HuH-7 (cell line): ENCODE measurements at regions not wholly inside any gene's neighbourhood (a gene's known extent, or its start where the extent isn't known, plus 50 kb on each side); places are given as distances from the start of the nearest gene placed in this dataset.
"Not testable (repeated sequence)": the region's sequence is repeated elsewhere in the genome, so short reads cannot be mapped to it uniquely, and the experiment has no call there.

Experiments
- DNase-seq: peaks from one replicate; pipeline ENCODE4 v3.0.0; 2011; ENCODE audit warnings: low spot score

GRCh38 chr19:13712767-13713201 lies 51.5 kb upstream of the MRI1 start:
- DNase-seq: no peak

- DNase-seq: no peak
Observed at GRCh38 chr19:13707915-13708314, 56.4 kb upstream of the MRI1 start.

GRCh38 chr19:13705928-13706447 lies 58.3 kb upstream of the MRI1 start:
- no peak for DNase-seq

- DNase-seq: no peak
Observed at GRCh38 chr19:13705201-13705600, 59.1 kb upstream of the MRI1 start.

- no peak for DNase-seq
Observed at GRCh38 chr19:13701624-13702023, 62.7 kb upstream of the MRI1 start.

- no peak for DNase-seq
Observed at GRCh38 chr19:13700621-13701020, 63.7 kb upstream of the MRI1 start.

- DNase-seq: no peak
Observed at GRCh38 chr19:13699786-13700185, 64.5 kb upstream of the MRI1 start.

- DNase-seq: no peak
Observed at GRCh38 chr19:13696839-13697238, 67.5 kb upstream of the MRI1 start.

DNA sequence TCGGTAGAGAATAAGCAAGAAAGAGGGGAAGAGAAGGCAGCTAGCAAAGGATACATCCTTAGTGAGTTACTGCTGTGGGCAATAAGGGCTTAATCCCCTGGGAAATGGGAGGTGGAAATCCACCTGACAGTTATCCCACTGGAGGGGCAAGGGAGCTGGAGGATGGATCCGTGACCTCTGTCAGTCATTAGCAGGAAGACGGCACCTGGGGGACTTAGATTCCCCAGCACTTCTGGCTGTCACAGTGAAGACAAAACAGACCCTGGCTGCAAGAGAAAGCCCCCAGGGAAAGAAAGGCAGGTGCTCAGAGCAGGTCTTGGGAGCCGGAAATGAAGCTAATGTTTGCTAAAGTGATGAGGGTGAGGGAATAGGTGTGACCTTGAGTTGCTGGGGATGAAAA lies 70.4 kb upstream of the MRI1 start:
- no peak for DNase-seq

DNA sequence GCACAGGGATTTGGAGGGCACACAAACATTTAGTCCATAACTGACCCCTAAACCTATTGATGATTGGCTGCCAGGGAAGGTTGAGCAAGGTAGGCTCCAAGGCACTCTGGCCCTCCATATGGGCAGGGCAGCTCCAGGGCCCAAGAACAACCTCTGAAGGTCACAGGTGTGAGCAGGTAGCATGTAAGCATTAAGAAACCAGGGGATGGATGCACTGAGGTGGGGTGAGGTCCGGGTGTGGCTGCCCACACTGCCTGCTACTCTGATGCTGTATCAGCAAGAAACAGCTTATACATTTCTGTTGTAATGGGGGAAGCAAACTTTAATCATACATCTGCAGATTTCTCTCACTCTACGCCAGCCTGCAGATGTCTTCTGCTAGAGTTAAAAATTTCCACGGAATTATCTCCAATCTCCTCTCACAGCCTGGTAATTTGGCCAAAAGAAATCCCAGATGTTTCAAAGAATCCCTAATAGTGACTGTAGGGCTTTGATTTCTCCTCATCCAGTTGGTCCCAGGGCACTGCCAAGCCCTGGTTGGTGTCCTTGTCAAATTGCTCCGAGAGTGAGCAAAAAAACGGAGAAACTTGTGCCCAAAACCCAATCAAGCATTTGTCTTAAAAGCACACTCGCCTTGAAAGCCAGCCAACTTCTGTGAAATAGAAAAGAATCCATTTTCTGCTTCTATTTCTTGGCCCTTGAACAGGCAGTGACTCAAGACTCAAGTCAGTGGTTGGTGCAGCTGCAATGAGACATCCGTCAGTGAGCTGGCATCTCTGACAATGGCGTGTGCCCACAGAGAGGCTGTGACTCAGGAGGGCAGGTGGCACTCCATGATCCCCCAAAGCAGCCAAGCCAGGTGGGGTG lies 72.5 kb upstream of the MRI1 start:
- DNase-seq: no peak

DNA sequence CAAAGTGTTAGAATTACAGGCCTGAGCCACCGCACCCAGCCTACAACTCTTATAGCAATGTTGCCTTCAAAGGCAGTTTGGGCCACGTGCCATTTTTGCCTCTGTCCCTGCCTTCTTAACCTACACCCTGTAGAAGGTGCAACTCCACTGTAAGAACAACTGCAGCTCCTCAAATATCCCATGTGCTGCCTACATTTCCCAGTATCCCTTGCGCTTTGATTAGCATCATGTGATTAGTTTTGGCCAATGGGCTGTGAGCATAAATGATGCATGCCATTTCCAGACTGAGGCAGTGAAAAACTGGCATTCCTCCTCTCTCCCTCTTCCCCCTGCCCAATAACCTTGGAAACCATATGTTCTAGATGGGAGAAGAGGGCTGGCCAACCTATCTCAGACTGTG lies 75.2 kb upstream of the MRI1 start:
- no peak for DNase-seq

- DNase-seq: no peak
Observed at GRCh38 chr19:13684021-13684420, 80.3 kb upstream of the MRI1 start.

DNA sequence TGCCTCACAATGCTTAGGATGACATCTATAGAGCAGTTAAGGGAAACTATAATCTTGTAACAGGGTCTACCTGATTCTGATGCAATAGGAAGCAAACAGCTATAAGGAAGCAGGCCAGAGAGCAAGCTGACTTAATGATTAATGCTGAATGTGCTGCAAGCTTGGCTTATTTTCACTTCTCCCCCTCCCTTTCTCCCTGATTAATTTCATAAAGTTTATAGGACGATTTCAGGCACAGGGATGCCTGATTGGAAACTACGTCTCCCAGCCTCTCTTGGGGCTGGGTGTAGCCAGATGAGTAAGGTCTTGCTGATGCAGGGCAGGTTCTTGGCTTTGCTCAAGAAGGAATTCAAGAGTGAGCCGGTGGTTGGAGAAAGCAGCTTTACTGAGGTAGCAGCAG lies 82.8 kb upstream of the MRI1 start:
- no peak for DNase-seq

GRCh38 chr19:13680708-13681360 lies 83.5 kb upstream of the MRI1 start:
- DNase-seq: not testable (repeated sequence)

- not testable (repeated sequence) for DNase-seq
Observed at GRCh38 chr19:13676967-13677366, 87.4 kb upstream of the MRI1 start.

- DNase-seq: not testable (repeated sequence)
Observed at GRCh38 chr19:13672480-13673175, 91.7 kb upstream of the MRI1 start.

- no peak for DNase-seq
Observed at GRCh38 chr19:13670846-13671245, 93.5 kb upstream of the MRI1 start.

GRCh38 chr19:13669780-13670355 lies 94.5 kb upstream of the MRI1 start:
- no peak for DNase-seq

DNA sequence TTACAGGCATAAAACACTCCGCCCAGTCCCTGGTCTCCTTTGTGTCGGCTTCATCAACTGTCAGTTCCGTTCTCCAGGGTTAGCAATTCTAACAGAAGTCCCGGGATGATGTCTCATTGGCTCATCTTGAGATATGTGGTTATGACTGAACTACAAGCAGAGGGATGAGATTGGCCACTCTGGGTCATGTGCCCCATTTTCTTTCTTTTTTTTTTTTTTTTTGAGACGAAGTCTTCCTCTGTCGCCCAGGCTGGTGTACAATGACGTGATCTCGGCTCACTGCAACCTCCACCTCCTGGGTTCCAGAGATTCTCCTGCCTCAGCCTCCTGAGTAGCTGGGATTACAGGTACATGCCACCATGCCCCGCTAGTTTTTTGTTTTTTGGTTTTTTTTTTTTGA lies 95.4 kb upstream of the MRI1 start:
- DNase-seq: no peak

- no peak for DNase-seq
Observed at GRCh38 chr19:13666165-13666564, 98.2 kb upstream of the MRI1 start.

GRCh38 chr19:13665125-13665905 lies 99.0 kb upstream of the MRI1 start:
- DNase-seq: no peak
